IPS DF 19.7 (cell line): ENCODE measurements at regions not wholly inside any gene's neighbourhood (a gene's known extent, or its start where the extent isn't known, plus 50 kb on each side); places are given as distances from the start of the nearest gene placed in this dataset.

ENCODE experiments used
- DNase-seq: peaks from one replicate; pipeline ENCODE4 v3.0.0-alpha.2; 2013; ENCODE audit warnings: low read depth, low spot score

GRCh38 chr9:38228331-38229103 is 159.5 kb upstream of the SHB start:
- DNase-seq, result no peak

GRCh38 chr9:38227656-38228055 is 158.6 kb upstream of the SHB start:
- DNase-seq, result no peak

GRCh38 chr9:38227061-38227540 is 158.1 kb upstream of the SHB start:
- peak; percentile 42 for DNase-seq

- DNase-seq, result no peak
Observed at GRCh38 chr9:38226491-38226951, 157.5 kb upstream of the SHB start.

GRCh38 chr9:38224941-38225340 is 155.9 kb upstream of the SHB start:
- DNase-seq, result no peak

GRCh38 chr9:38216572-38216971 is 147.5 kb upstream of the SHB start:
- DNase-seq, result no peak

- DNase-seq, result no peak
Observed at GRCh38 chr9:38215465-38215864, 146.4 kb upstream of the SHB start.

GRCh38 chr9:38214432-38214831 is 145.4 kb upstream of the SHB start:
- peak; percentile 78 for DNase-seq

- DNase-seq, result no peak
Observed at GRCh38 chr9:38213631-38214299, 144.7 kb upstream of the SHB start.

- DNase-seq, result no peak
Observed at GRCh38 chr9:38212016-38212415, 143.0 kb upstream of the SHB start.

GRCh38 chr9:38211002-38211401 is 142.0 kb upstream of the SHB start:
- DNase-seq, result no peak

- no peak for DNase-seq
Observed at GRCh38 chr9:38208206-38208901, 139.3 kb upstream of the SHB start.

GRCh38 chr9:38207247-38207778 is 138.3 kb upstream of the SHB start:
- no peak for DNase-seq

- DNase-seq, result no peak
Observed at GRCh38 chr9:38205279-38205678, 136.3 kb upstream of the SHB start.

GRCh38 chr9:38202336-38202938 is 133.4 kb upstream of the SHB start:
- DNase-seq, result no peak

- DNase-seq, result no peak
Observed at GRCh38 chr9:38201844-38202243, 132.8 kb upstream of the SHB start.

GRCh38 chr9:38200431-38200830 is 131.4 kb upstream of the SHB start:
- no peak for DNase-seq

GRCh38 chr9:38198140-38198539 is 129.1 kb upstream of the SHB start:
- DNase-seq, result no peak

- DNase-seq, result no peak
Observed at GRCh38 chr9:38196714-38197113, 127.7 kb upstream of the SHB start.

GRCh38 chr9:38195737-38196161 is 126.7 kb upstream of the SHB start:
- no peak for DNase-seq

GRCh38 chr9:38194870-38195269 is 125.8 kb upstream of the SHB start:
- DNase-seq, result no peak
